ENCODE measurements at regions not wholly inside any gene's neighbourhood (a gene's known extent, or its start where the extent isn't known, plus 50 kb on each side); places are given as distances from the start of the nearest gene placed in this dataset.

- TF ChIP-seq, protein P1, sequence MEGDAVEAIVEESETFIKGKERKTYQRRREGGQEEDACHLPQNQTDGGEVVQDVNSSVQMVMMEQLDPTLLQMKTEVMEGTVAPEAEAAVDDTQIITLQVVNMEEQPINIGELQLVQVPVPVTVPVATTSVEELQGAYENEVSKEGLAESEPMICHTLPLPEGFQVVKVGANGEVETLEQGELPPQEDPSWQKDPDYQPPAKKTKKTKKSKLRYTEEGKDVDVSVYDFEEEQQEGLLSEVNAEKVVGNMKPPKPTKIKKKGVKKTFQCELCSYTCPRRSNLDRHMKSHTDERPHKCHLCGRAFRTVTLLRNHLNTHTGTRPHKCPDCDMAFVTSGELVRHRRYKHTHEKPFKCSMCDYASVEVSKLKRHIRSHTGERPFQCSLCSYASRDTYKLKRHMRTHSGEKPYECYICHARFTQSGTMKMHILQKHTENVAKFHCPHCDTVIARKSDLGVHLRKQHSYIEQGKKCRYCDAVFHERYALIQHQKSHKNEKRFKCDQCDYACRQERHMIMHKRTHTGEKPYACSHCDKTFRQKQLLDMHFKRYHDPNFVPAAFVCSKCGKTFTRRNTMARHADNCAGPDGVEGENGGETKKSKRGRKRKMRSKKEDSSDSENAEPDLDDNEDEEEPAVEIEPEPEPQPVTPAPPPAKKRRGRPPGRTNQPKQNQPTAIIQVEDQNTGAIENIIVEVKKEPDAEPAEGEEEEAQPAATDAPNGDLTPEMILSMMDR (IDR thresholded peaks at IDR 0.05): no peak
- TF ChIP-seq EZH2 (IDR thresholded peaks at IDR 0.05): no peak
Measured at GRCh38 chr5:111563031-111563822, 50.9 kb upstream of the STARD4 start.
